GM12878 (cell line): ENCODE measurements at regions not wholly inside any gene's neighbourhood (a gene's known extent, or its start where the extent isn't known, plus 50 kb on each side); places are given as distances from the start of the nearest gene placed in this dataset.
A peak's percentile ranks its signal among the peaks of the same experiment; 100 is the strongest.

Source experiments
- CEBPB ChIP-seq, 2 experiments: fragments of 150-350 bp in 1 of 2; IDR thresholded peaks; 2 replicates each; pipeline ENCODE4 v1.6.1; 2012 to 2014; ENCODE audit warnings: low read depth in 2 of 2, low read length in 2 of 2, borderline replicate concordance in 1 of 2, inconsistent platforms in 1 of 2
- CHD2 ChIP-seq: IDR thresholded peaks from 2 replicates; pipeline ENCODE4 v1.6.1; 2011; ENCODE audit warnings: low read depth, low read length, improper control_type of control experiment, borderline replicate concordance
- CREM ChIP-seq: IDR thresholded peaks from 2 replicates; pipeline ENCODE4 v1.6.1; 2014; ENCODE audit warnings: antibody characterized with exemption, low read depth
- DPF2 ChIP-seq: fragments of 450-650 bp; IDR thresholded peaks from 2 replicates; pipeline ENCODE4 v1.6.1; 2017; ENCODE audit warnings: mild to moderate bottlenecking
- E2F8 ChIP-seq: fragments of 450-650 bp; IDR thresholded peaks from 2 replicates; pipeline ENCODE4 v1.6.1; 2018; ENCODE audit warnings: mild to moderate bottlenecking, low read depth, moderate library complexity; ENCODE audit not compliant: partially characterized antibody
- EP300 ChIP-seq, 2 experiments: fragments of 150-350 bp in 1 of 2; IDR thresholded peaks; 2 replicates each; pipeline ENCODE4 v1.6.1; 2011 to 2012; ENCODE audit warnings: low read depth in 2 of 2, low read length in 2 of 2, borderline replicate concordance in 1 of 2, improper control_type of control experiment in 1 of 2, inconsistent platforms in 1 of 2; ENCODE audit not compliant: control insufficient read depth in 1 of 2
- ESRRA ChIP-seq: IDR thresholded peaks from 2 replicates; pipeline ENCODE4 v1.6.1; 2012; ENCODE audit warnings: mild to moderate bottlenecking, low read length, improper control_type of control experiment
- FOXK2 ChIP-seq: fragments of 450-650 bp; IDR thresholded peaks from 2 replicates; pipeline ENCODE4 v1.6.1; 2017; ENCODE audit warnings: mild to moderate bottlenecking, moderate library complexity
- JUND ChIP-seq: IDR thresholded peaks from 2 replicates; pipeline ENCODE4 v1.6.1; 2012; ENCODE audit warnings: low read depth, mild to moderate bottlenecking, low read length, improper control_type of control experiment, moderate library complexity
- PAX8 ChIP-seq: fragments of 450-650 bp; IDR thresholded peaks from 2 replicates; pipeline ENCODE4 v1.6.1; 2017; ENCODE audit warnings: mild to moderate bottlenecking, moderate library complexity
- PML ChIP-seq: IDR thresholded peaks from 2 replicates; pipeline ENCODE4 v1.6.1; 2012; ENCODE audit warnings: low read length, inconsistent platforms
- RAD51 ChIP-seq: fragments of 450-650 bp; IDR thresholded peaks from 2 replicates; pipeline ENCODE4 v1.6.1; 2016; ENCODE audit warnings: moderate library complexity, mild to moderate bottlenecking, inconsistent platforms
- RUNX3 ChIP-seq: IDR thresholded peaks from 2 replicates; pipeline ENCODE4 v1.6.1; 2012; ENCODE audit warnings: low read length, inconsistent platforms
- SMC3 ChIP-seq: IDR thresholded peaks from 2 replicates; pipeline ENCODE4 v1.6.1; 2011; ENCODE audit warnings: low read length, improper control_type of control experiment, borderline replicate concordance
- TARDBP ChIP-seq: IDR thresholded peaks from 2 replicates; pipeline ENCODE4 v1.6.1; 2016; ENCODE audit warnings: borderline replicate concordance
- TCF3 ChIP-seq: IDR thresholded peaks from 2 replicates; pipeline ENCODE4 v1.6.1; 2012; ENCODE audit warnings: low read depth, mild to moderate bottlenecking, low read length, borderline replicate concordance; ENCODE audit not compliant: insufficient read depth
- TCF7 ChIP-seq: IDR thresholded peaks from 2 replicates; pipeline ENCODE4 v1.6.1; 2014; ENCODE audit warnings: antibody characterized with exemption, borderline replicate concordance
- WRNIP1 ChIP-seq: IDR thresholded peaks from 2 replicates; pipeline ENCODE4 v1.6.1; 2011; ENCODE audit warnings: low read depth, low read length, improper control_type of control experiment, borderline replicate concordance
- YY1 ChIP-seq: IDR thresholded peaks from 2 replicates; pipeline ENCODE4 v1.6.1; 2011; ENCODE audit warnings: low read depth, mild to moderate bottlenecking, low read length
- ZBED1 ChIP-seq: IDR thresholded peaks from 2 replicates; pipeline ENCODE4 v1.6.1; 2016; ENCODE audit warnings: borderline replicate concordance
- ZBTB33 ChIP-seq: fragments of 450-650 bp; IDR thresholded peaks from 2 replicates; pipeline ENCODE4 v1.6.1; 2017; ENCODE audit warnings: mild to moderate bottlenecking
- ZNF217 ChIP-seq: fragments of 450-650 bp; IDR thresholded peaks from 2 replicates; pipeline ENCODE4 v1.6.1; 2017; ENCODE audit warnings: antibody characterized with exemption, mild to moderate bottlenecking

- peak; percentile 97 for TF ChIP-seq DPF2
- TF ChIP-seq TARDBP = no peak
- peak; percentile 63; the same call in 1 of the 2 replicates for TF ChIP-seq PML
- TF ChIP-seq YY1 = 0 out of 2 replicates have a peak, but pooled peaks have one; percentile 31
- TF ChIP-seq TCF3 = peak; percentile 68; the same call in 1 of the 2 replicates
- peak; percentile 80 to 89; a peak in 3 of 4 replicates for TF ChIP-seq EP300 (IDR thresholded peaks at IDR 0.05; ENCODE audit: borderline replicate concordance in 1 of 2, control insufficient read depth in 1 of 2, low read depth in 2 of 2, low read length in 2 of 2)
- TF ChIP-seq ZBTB33 = no peak
- TF ChIP-seq SMC3 = no peak
- peak; percentile 82; the same call in 1 of the 2 replicates for TF ChIP-seq ZBED1
- peak; percentile 42 for TF ChIP-seq E2F8
- TF ChIP-seq ESRRA = no peak
- peak; percentile 77; the same call in 1 of the 2 replicates for TF ChIP-seq CHD2
- no peak for TF ChIP-seq RAD51
- peak; percentile 78 for TF ChIP-seq JUND
- peak in 1 of 2 experiments; percentile 57; a peak in 1 of 4 replicates for TF ChIP-seq CEBPB (IDR thresholded peaks at IDR 0.05; ENCODE audit: borderline replicate concordance in 1 of 2, low read depth in 2 of 2, low read length in 2 of 2)
- TF ChIP-seq FOXK2 = no peak
- peak; percentile 99 for TF ChIP-seq RUNX3
- no peak for TF ChIP-seq PAX8
- no peak for TF ChIP-seq WRNIP1
- TF ChIP-seq CREM = peak; percentile 84
- TF ChIP-seq TCF7 = peak; percentile 49; the same call in 1 of the 2 replicates
- TF ChIP-seq ZNF217 = peak; percentile 76; the same call in 1 of the 2 replicates
These were observed 227.1 kb downstream of the RPLP1 start (continued) for GRCh38 chr15:69679623-69680228.
